Activated B cell treated with CpG ODN at 0.5 μM for 24 hours (primary cell): ENCODE measurements at regions not wholly inside any gene's neighbourhood (a gene's known extent, or its start where the extent isn't known, plus 50 kb on each side); places are given as distances from the start of the nearest gene placed in this dataset.

Experiments used
- ATAC-seq: fragments of 200-7000 bp; cut with Tn5 transposase; one replicate; pipeline ENCODE4 v1.10.0; 2021; ENCODE audit warnings: low read depth, mild to moderate bottlenecking, moderate library complexity
- CTCF ChIA-PET: fragments of 350-600 bp; sonication (Branson Sonifier 250); formaldehyde crosslinking; loops from one replicate; lab custom pipeline; 2021; ENCODE audit warnings: antibody characterized with exemption; lab: Charles Lee
- POLR2A ChIA-PET: fragments of 350-600 bp; sonication (Branson Sonifier 250); formaldehyde crosslinking; loops from one replicate; lab custom pipeline; 2021; ENCODE audit warnings: antibody characterized with exemption; lab: Charles Lee
- DNase-seq: peaks from one replicate; pipeline ENCODE4 v3.0.0; 2022
- H3K27ac Mint-ChIP-seq: one replicate; pipeline ENCODE4 v1.8.0; 2020; ENCODE audit warnings: mixed read lengths
- H3K27me3 Mint-ChIP-seq: one replicate; pipeline ENCODE4 v1.8.0; 2021; ENCODE audit warnings: mixed read lengths
- H3K36me3 Mint-ChIP-seq: one replicate; pipeline ENCODE4 v1.8.0; 2021; ENCODE audit warnings: low read depth, mixed read lengths
- H3K4me1 Mint-ChIP-seq: one replicate; pipeline ENCODE4 v1.8.0; 2021; ENCODE audit warnings: mixed read lengths
- H3K4me3 Mint-ChIP-seq: one replicate; pipeline ENCODE4 v1.8.0; 2020; ENCODE audit warnings: mild to moderate bottlenecking, mixed read lengths
- H3K9me3 Mint-ChIP-seq: one replicate; pipeline ENCODE4 v1.8.0; 2020; ENCODE audit warnings: mixed read lengths
- CTCF ChIP-seq: fragments of 200-600 bp; IDR thresholded peaks from one replicate; pipeline ENCODE4 v1.8.0; 2022; ENCODE audit warnings: antibody characterized with exemption, mild to moderate bottlenecking
- intact Hi-C: fragments of 100-400 bp; cut with micrococcal nuclease; formaldehyde crosslinking; loops from one replicate; pipeline ENCODE4 v1.15.1; 2024

- Mint-ChIP-seq H3K27me3 (no peaks in the 10 kb centered on the region), H3K36me3 (no peaks in the 10 kb centered on the region), H3K27ac (no peak overlapping the region), H3K4me1 (no peaks in the 10 kb centered on the region), H3K9me3 (no peaks in the 10 kb centered on the region), H3K4me3 (no peak overlapping the region)
- DNase-seq = no peak
- ATAC-seq = no peak
- TF ChIP-seq CTCF = no peak
- POLR2A ChIA-PET = no interaction called here
- intact Hi-C loops = no loop called here
- CTCF ChIA-PET = no interaction called here
Measured at GRCh38 chr17:70767102-70767701, 597.9 kb downstream of the KCNJ2 start.

- no peak overlapping the region for H3K27ac Mint-ChIP-seq
- ATAC-seq = no peak
- no peaks in the 10 kb centered on the region for H3K4me1 Mint-ChIP-seq
- CTCF ChIA-PET = no interaction called here
- POLR2A ChIA-PET = no interaction called here
- no peaks in the 10 kb centered on the region for H3K36me3 Mint-ChIP-seq
- no peak overlapping the region for H3K4me3 Mint-ChIP-seq
- no peaks in the 10 kb centered on the region for H3K9me3 Mint-ChIP-seq
- no peaks in the 10 kb centered on the region for H3K27me3 Mint-ChIP-seq
- no peak for DNase-seq
- intact Hi-C loops = no loop called here
- TF ChIP-seq CTCF = no peak
Measured at GRCh38 chr17:70769956-70770355, 600.6 kb downstream of the KCNJ2 start.

- TF ChIP-seq CTCF = no peak
- CTCF ChIA-PET = no interaction called here
- intact Hi-C loops = no loop called here
- no peaks in the 10 kb centered on the region for H3K4me1 Mint-ChIP-seq
- POLR2A ChIA-PET = no interaction called here
- H3K27me3 Mint-ChIP-seq = no peaks in the 10 kb centered on the region
- H3K36me3 Mint-ChIP-seq = no peaks in the 10 kb centered on the region
- no peak for DNase-seq
- no peaks in the 10 kb centered on the region for H3K9me3 Mint-ChIP-seq
- no peak overlapping the region for H3K27ac Mint-ChIP-seq
- ATAC-seq = no peak
- no peak overlapping the region for H3K4me3 Mint-ChIP-seq
Measured at GRCh38 chr17:70771804-70772386, 602.6 kb downstream of the KCNJ2 start.

GRCh38 chr17:70772761-70773160 lies 603.4 kb downstream of the KCNJ2 start:
- no peaks in the 10 kb centered on the region for H3K36me3 Mint-ChIP-seq
- no peak overlapping the region for H3K27ac Mint-ChIP-seq
- no peaks in the 10 kb centered on the region for H3K9me3 Mint-ChIP-seq
- ChIA-PET POLR2A (no interaction called here), CTCF (no interaction called here)
- ATAC-seq (no peak), DNase-seq (no peak)
- H3K27me3 Mint-ChIP-seq = no peaks in the 10 kb centered on the region
- TF ChIP-seq CTCF = no peak
- intact Hi-C loops = no loop called here
- H3K4me3 Mint-ChIP-seq = no peak overlapping the region
- no peaks in the 10 kb centered on the region for H3K4me1 Mint-ChIP-seq

- no peak overlapping the region for H3K27ac Mint-ChIP-seq
- intact Hi-C loops = no loop called here
- ChIA-PET CTCF (no interaction called here), POLR2A (no interaction called here)
- ATAC-seq = no peak
- no peaks in the 10 kb centered on the region for H3K9me3 Mint-ChIP-seq
- no peak overlapping the region for H3K4me3 Mint-ChIP-seq
- no peaks in the 10 kb centered on the region for H3K27me3 Mint-ChIP-seq
- no peak for DNase-seq
- H3K36me3 Mint-ChIP-seq = no peaks in the 10 kb centered on the region
- H3K4me1 Mint-ChIP-seq = no peaks in the 10 kb centered on the region
- no peak for TF ChIP-seq CTCF
Measured at GRCh38 chr17:70773258-70773657, 603.9 kb downstream of the KCNJ2 start.
